ENCODE measurements at regions not wholly inside any gene's neighbourhood (a gene's known extent, or its start where the extent isn't known, plus 50 kb on each side); places are given as distances from the start of the nearest gene placed in this dataset.
A peak's percentile ranks its signal among the peaks of the same experiment; 100 is the strongest.
"Not testable (repeated sequence)": the region's sequence is repeated elsewhere in the genome, so short reads cannot be mapped to it uniquely, and the experiment has no call there.

GRCh38 chr22:44650806-44651205 lies 51.2 kb upstream of the PRR5 start:
- no peak for DNase-seq

GRCh38 chr22:44648821-44649565 lies 53.0 kb upstream of the PRR5 start:
- no peak for DNase-seq

- DNase-seq, result no peak
These were observed 53.8 kb upstream of the PRR5 start for GRCh38 chr22:44648085-44648820.

GRCh38 chr22:44647141-44647540 lies 54.9 kb upstream of the PRR5 start:
- no peak for DNase-seq

- DNase-seq, result no peak
These were observed 55.3 kb upstream of the PRR5 start for GRCh38 chr22:44646668-44647067.

- no peak for DNase-seq
These were observed 55.9 kb upstream of the PRR5 start for GRCh38 chr22:44646141-44646540.

GRCh38 chr22:44645531-44645930 lies 56.5 kb upstream of the PRR5 start:
- no peak for DNase-seq

GRCh38 chr22:44645083-44645482 lies 56.9 kb upstream of the PRR5 start:
- no peak for DNase-seq

GRCh38 chr22:44643526-44644101 lies 58.4 kb upstream of the PRR5 start:
- DNase-seq, result not testable (repeated sequence)

GRCh38 chr22:44642096-44642644 lies 59.8 kb upstream of the PRR5 start:
- no peak for DNase-seq

- DNase-seq, result no peak
These were observed 61.3 kb upstream of the PRR5 start for GRCh38 chr22:44640618-44641155.

- DNase-seq, result no peak
These were observed 62.0 kb upstream of the PRR5 start for GRCh38 chr22:44639891-44640617.

GRCh38 chr22:44638971-44639760 lies 62.8 kb upstream of the PRR5 start:
- no peak for DNase-seq

- DNase-seq, result not testable (repeated sequence)
These were observed 65.3 kb upstream of the PRR5 start for GRCh38 chr22:44636502-44637206.

- DNase-seq, result not testable (repeated sequence)
These were observed 66.4 kb upstream of the PRR5 start for GRCh38 chr22:44635567-44635966.

GRCh38 chr22:44634426-44635321 lies 67.3 kb upstream of the PRR5 start:
- no peak for DNase-seq

- DNase-seq, result no peak
These were observed 68.4 kb upstream of the PRR5 start for GRCh38 chr22:44633647-44634046.

GRCh38 chr22:44632541-44633396 lies 69.2 kb upstream of the PRR5 start:
- peak in 1 of 2 donors; percentile 21 for DNase-seq

GRCh38 chr22:44630826-44631225 lies 71.2 kb upstream of the PRR5 start:
- no peak for DNase-seq

Measured in CD4-positive, alpha-beta T cell treated with Interleukin-4 for 1 hour (primary cell).